Upper lobe of left lung (tissue), 6 donors: ENCODE measurements at regions not wholly inside any gene's neighbourhood (a gene's known extent, or its start where the extent isn't known, plus 50 kb on each side); places are given as distances from the start of the nearest gene placed in this dataset.

ENCODE experiments used
- ATAC-seq, 2 donors: fragments of 200-7000 bp; cut with Tn5 transposase; one replicate each; pipeline ENCODE4 v1.9.1; 2022; ENCODE audit warnings: mild to moderate bottlenecking in 2 of 2, moderate library complexity in 2 of 2; ENCODE audit not compliant: low FRiP score in 2 of 2
- DNase-seq, 2 donors: peaks; one replicate each; pipeline ENCODE4 v3.0.0-alpha.2; 2019 to 2020
- H3K27ac ChIP-seq, 4 donors: fragments of 200-600 bp; sonication (generic); one replicate each; pipeline ENCODE4 v1.5.1; 2016 to 2019
- H3K27me3 ChIP-seq, 4 donors: fragments of 200-600 bp; sonication (generic); one replicate each; pipeline ENCODE4 v1.5.1; 2017 to 2019
- H3K36me3 ChIP-seq, 4 donors: fragments of 200-600 bp; sonication (generic); one replicate each; pipeline ENCODE4 v1.5.1; 2016 to 2019
- H3K4me1 ChIP-seq, 4 donors: fragments of 200-600 bp; sonication (generic); one replicate each; pipeline ENCODE4 v1.5.1; 2018 to 2019
- H3K4me3 ChIP-seq, 4 donors: fragments of 200-600 bp; sonication (generic); one replicate each; pipeline ENCODE4 v1.5.1; 2017 to 2019; ENCODE audit warnings: mild to moderate bottlenecking in 2 of 4, moderate library complexity in 1 of 4
- H3K9me3 ChIP-seq, 4 donors: fragments of 200-600 bp; sonication (generic); one replicate each; pipeline ENCODE4 v1.5.1; 2018 to 2019
- EP300 ChIP-seq, 4 donors: sonication (generic); formaldehyde crosslinking; IDR thresholded peaks; one replicate each; pipeline ENCODE4 v1.5.1; 2017; ENCODE audit warnings: antibody characterized with exemption in 4 of 4, control low read depth in 2 of 4
- POLR2A ChIP-seq, 4 donors: fragments of 450-650 bp; IDR thresholded peaks; one replicate each; pipeline ENCODE4 v1.5.1; 2016 to 2017; ENCODE audit warnings: antibody characterized with exemption in 4 of 4, mild to moderate bottlenecking in 2 of 4
- POLR2AphosphoS5 ChIP-seq, 2 donors: sonication (generic); formaldehyde crosslinking; IDR thresholded peaks; one replicate each; pipeline ENCODE4 v1.5.1; 2017; ENCODE audit warnings: antibody characterized with exemption in 2 of 2
- WGBS, 2 donors: methylation state at CpG; one replicate each; pipeline ENCODE4 v1.1.5; 2017 to 2018; 5-methylcytosine and 5-hydroxymethylcytosine counted together
- TF ChIP-seq, protein P1 (sequence below), 6 experiments: fragments of 450-650 bp in 4 of 6; fragments of 200-600 bp in 2 of 6; sonication (generic) in 2 of 6; IDR thresholded peaks; one replicate each; pipeline ENCODE4 v1.5.1; 2016 to 2019; ENCODE audit warnings: antibody characterized with exemption in 6 of 6
- donor health status: DM: no; HTN: no; CAD: no; lungs with moderate emphysema.
- donor health status: DM: no; HTN: yes; CAD: no; lungs with severe emphysema.

DNA sequence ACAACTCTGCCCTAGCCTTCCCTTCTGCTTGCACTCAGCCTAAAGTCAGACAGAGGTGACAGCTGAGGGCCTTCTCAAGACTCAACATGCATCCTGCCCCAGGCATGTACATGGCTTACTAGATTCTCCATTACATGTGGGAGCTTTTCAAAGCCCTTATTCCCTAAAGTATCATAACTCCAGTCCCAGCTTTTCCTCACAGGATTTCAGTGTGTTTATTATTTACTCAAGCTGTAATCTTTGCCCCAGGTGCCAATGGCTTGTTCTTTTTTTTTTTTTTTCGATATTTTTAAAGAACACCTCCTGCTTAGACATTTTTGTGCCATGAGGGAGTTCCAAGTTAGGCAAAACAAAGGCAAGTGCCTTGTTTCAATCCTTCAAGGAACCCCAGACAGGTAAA, 154.0 kb upstream of the RADX start:
- Histone ChIP-seq H3K4me1 (no peaks in the 10 kb centered on the region), H3K27me3 (no peaks in the 10 kb centered on the region), H3K27ac (no peak overlapping the region), H3K36me3 (no peaks in the 10 kb centered on the region), H3K4me3 (no peak overlapping the region), H3K9me3 (no peaks in the 10 kb centered on the region)
- ATAC-seq (no peak), DNase-seq (no peak)
- 52 to 56% methylated on average over 1 of the region's 1 CpG for WGBS, 2 donors
- TF ChIP-seq, protein P1, sequence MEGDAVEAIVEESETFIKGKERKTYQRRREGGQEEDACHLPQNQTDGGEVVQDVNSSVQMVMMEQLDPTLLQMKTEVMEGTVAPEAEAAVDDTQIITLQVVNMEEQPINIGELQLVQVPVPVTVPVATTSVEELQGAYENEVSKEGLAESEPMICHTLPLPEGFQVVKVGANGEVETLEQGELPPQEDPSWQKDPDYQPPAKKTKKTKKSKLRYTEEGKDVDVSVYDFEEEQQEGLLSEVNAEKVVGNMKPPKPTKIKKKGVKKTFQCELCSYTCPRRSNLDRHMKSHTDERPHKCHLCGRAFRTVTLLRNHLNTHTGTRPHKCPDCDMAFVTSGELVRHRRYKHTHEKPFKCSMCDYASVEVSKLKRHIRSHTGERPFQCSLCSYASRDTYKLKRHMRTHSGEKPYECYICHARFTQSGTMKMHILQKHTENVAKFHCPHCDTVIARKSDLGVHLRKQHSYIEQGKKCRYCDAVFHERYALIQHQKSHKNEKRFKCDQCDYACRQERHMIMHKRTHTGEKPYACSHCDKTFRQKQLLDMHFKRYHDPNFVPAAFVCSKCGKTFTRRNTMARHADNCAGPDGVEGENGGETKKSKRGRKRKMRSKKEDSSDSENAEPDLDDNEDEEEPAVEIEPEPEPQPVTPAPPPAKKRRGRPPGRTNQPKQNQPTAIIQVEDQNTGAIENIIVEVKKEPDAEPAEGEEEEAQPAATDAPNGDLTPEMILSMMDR (IDR thresholded peaks at IDR 0.05): no peak
- TF ChIP-seq EP300 (IDR thresholded peaks at IDR 0.05): no peak
- TF ChIP-seq POLR2A (IDR thresholded peaks at IDR 0.05): no peak
- TF ChIP-seq POLR2AphosphoS5 (IDR thresholded peaks at IDR 0.05): no peak

DNA sequence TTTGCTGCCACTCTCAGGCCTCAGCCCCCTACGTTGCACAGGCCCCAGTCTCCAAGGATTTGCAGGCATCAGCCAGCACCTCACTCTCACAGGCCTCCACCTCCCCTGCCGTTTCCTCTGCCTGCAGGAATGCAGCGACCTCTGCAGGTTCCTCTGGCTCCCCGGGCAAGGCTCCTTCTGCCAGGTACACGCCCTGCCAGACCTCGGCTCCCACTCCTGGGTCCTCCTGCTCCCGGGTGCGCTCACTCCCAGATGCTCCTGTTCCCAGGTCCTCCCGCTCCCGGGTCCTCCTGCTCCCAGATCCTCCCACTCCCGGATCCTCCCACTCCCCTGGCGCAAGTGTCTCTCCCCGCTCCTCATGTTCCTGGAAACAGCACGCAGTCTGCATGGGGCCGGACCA, 144.4 kb upstream of the RADX start:
- 73 to 85% methylated on average over 8 to 11 of the region's 15 CpGs for WGBS, 2 donors
- DNase-seq: no peak

DNA sequence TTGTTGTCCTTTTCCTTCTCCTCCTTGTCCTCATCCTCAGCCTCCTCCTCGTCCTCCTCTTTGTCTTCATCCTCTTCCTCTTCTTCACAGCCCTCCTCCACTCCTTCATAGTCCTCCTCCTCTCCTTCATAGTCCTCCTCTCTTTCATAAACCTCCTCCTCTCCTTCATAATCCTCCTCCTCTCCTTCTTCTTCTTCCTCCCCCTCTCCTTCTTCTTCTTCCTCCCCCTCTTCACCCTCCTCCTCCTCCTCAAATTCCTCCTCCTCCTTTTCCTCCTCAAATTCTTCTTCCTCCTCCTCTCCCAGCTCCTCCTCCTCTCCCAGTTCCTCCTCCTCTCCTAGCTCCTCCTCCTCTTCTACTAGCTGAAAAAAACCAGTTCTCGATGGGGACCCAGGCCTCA, 143.8 kb upstream of the RADX start:
- WGBS, 2 donors: 60 to 69% methylated on average over 2 of the region's 2 CpGs
- Histone ChIP-seq H3K4me3 (no peak overlapping the region), H3K27ac (no peak overlapping the region), H3K36me3 (no peaks in the 10 kb centered on the region), H3K9me3 (no peaks in the 10 kb centered on the region), H3K27me3 (no peaks in the 10 kb centered on the region), H3K4me1 (no peaks in the 10 kb centered on the region)
- DNase-seq (no peak), ATAC-seq (no peak)
- TF ChIP-seq EP300 (IDR thresholded peaks at IDR 0.05): no peak

More for the DNA sequence above, 144.4 kb upstream of the RADX start:
- no peak for TF ChIP-seq POLR2A (IDR thresholded peaks at IDR 0.05)
- TF ChIP-seq, protein P1 (IDR thresholded peaks at IDR 0.05): no peak
- no peak for TF ChIP-seq EP300 (IDR thresholded peaks at IDR 0.05)
- no peak for TF ChIP-seq POLR2AphosphoS5 (IDR thresholded peaks at IDR 0.05)
- Histone ChIP-seq H3K36me3 (no peaks in the 10 kb centered on the region), H3K27me3 (no peaks in the 10 kb centered on the region), H3K27ac (no peak overlapping the region), H3K4me3 (no peak overlapping the region), H3K4me1 (no peaks in the 10 kb centered on the region), H3K9me3 (no peaks in the 10 kb centered on the region)
- ATAC-seq: no peak

DNA sequence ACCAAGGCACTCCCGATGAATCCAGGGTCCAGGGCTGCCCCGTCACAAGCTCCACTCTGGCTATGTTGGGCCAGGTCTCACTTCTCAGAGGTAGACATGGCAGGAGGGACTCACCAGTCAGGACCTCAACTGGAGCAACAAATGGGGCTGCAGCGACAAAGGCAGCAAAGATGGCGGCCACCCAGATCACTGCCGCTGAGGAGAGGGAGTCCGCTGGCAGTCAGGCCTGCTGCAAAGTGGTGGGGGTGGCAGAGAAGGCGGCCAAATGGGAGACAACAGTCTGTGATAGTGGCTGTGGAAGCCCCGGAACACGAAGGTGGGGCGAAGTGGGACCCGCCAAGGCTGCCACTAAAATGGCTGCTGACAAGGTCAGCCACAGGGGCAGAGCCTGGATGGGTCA, 143.3 kb upstream of the RADX start:
- Histone ChIP-seq H3K4me3 (no peak overlapping the region), H3K27ac (no peak overlapping the region), H3K4me1 (no peaks in the 10 kb centered on the region), H3K36me3 (no peaks in the 10 kb centered on the region), H3K27me3 (no peaks in the 10 kb centered on the region), H3K9me3 (no peaks in the 10 kb centered on the region)
- DNase-seq: no peak
- ATAC-seq: no peak
- 90 to 92% methylated on average over 8 to 11 of the region's 11 CpGs for WGBS, 2 donors
- TF ChIP-seq, protein P1 (IDR thresholded peaks at IDR 0.05): no peak

DNA sequence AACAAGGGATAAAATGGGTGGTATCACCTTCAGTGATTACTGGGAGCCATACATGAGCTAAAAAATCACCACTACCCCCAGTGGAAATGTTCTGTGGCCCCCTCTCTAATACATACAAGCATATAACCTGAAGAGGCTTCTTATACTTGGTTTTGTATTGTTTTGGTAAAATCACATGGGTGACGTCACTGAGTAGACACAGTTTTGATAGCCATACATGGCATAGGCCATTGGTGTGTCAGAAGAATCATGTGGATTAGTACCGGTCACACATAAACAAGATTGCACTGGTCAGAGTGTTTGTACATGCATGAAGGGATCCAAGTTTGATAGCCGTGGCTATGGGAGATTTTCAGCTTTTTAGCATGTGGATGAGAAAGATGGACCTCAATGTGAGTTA, 131.9 kb upstream of the RADX start:
- Histone ChIP-seq H3K4me3 (no peak overlapping the region), H3K27me3 (no peaks in the 10 kb centered on the region), H3K9me3 (no peaks in the 10 kb centered on the region), H3K27ac (no peak overlapping the region), H3K36me3 (no peaks in the 10 kb centered on the region), H3K4me1 (no peaks in the 10 kb centered on the region)
- no peak for DNase-seq
- WGBS, 2 donors: 60 to 92% methylated on average over 2 to 3 of the region's 3 CpGs
- TF ChIP-seq, protein P1 (IDR thresholded peaks at IDR 0.05): no peak
- TF ChIP-seq POLR2A (IDR thresholded peaks at IDR 0.05) (no peak), EP300 (IDR thresholded peaks at IDR 0.05) (no peak), POLR2AphosphoS5 (IDR thresholded peaks at IDR 0.05) (no peak)
- ATAC-seq: no peak
